Small intestine (tissue), 7 donors: ENCODE measurements at regions not wholly inside any gene's neighbourhood (a gene's known extent, or its start where the extent isn't known, plus 50 kb on each side); places are given as distances from the start of the nearest gene placed in this dataset.

Experiments used
- DNase-seq, 2 donors: peaks; one replicate each; pipeline versions ENCODE4 v3.0.0 to v3.0.0-alpha.2; 2013
- FAIRE-seq: peaks from 2 replicates; lab custom pipeline; 2012; peaks lifted over from hg19 to GRCh38; lab: Jason Lieb, UNC
- H3K27ac ChIP-seq, 3 donors: one replicate each; pipeline ENCODE4 v1.5.1; 2013; ENCODE audit warnings: low read length in 2 of 3, mild to moderate bottlenecking in 2 of 3, control low read depth in 1 of 3, inconsistent platforms in 1 of 3, low read depth in 1 of 3, moderate library complexity in 1 of 3
- H3K27me3 ChIP-seq, 3 donors: one replicate each; pipeline ENCODE4 v1.6.1; 2013; ENCODE audit warnings: low read length in 3 of 3, inconsistent platforms in 1 of 3; ENCODE audit not compliant: control insufficient read depth in 3 of 3, insufficient read depth in 3 of 3
- H3K36me3 ChIP-seq, 3 donors: one replicate each; pipeline ENCODE4 v1.6.1; 2013; ENCODE audit warnings: low read length in 3 of 3, inconsistent platforms in 1 of 3, low read depth in 1 of 3, mild to moderate bottlenecking in 1 of 3, moderate library complexity in 1 of 3; ENCODE audit not compliant: control insufficient read depth in 3 of 3, insufficient read depth in 2 of 3
- H3K4me1 ChIP-seq, 3 donors: one replicate each; pipeline ENCODE4 v1.6.1; 2013; ENCODE audit warnings: low read length in 2 of 3, inconsistent platforms in 1 of 3, low read depth in 1 of 3, mild to moderate bottlenecking in 1 of 3, moderate library complexity in 1 of 3; ENCODE audit not compliant: control insufficient read depth in 3 of 3, insufficient read depth in 2 of 3
- H3K4me3 ChIP-seq, 3 donors: one replicate each; pipeline ENCODE4 v1.5.1; 2013; ENCODE audit warnings: low read length in 3 of 3, control low read depth in 1 of 3, inconsistent platforms in 1 of 3, low read depth in 1 of 3, mild to moderate bottlenecking in 1 of 3, moderate library complexity in 1 of 3
- H3K9me3 ChIP-seq, 2 donors: one replicate each; pipeline ENCODE4 v1.6.1; 2013; ENCODE audit warnings: low read depth in 1 of 2, low read length in 1 of 2; ENCODE audit not compliant: control insufficient read depth in 2 of 2, insufficient read depth in 1 of 2
- WGBS, 3 donors: extraction: QIAGEN DNeasy Blood & Tissue Kit; methylation state at CpG; one replicate each; pipeline ENCODE4 v1.1.7; 2013; 5-methylcytosine and 5-hydroxymethylcytosine counted together
- donor health status: healthy with polysubstance abuse.
- donor health status: control.
- donor health status: control.
- donor health status: Bipolar disorder and iron deficiency.
- donor health status: healthy.

GRCh38 chr5:67339219-67339767 is 142.7 kb upstream of the CD180 start:
- Histone ChIP-seq H3K27me3 (no peaks in the 10 kb centered on the region), H3K4me1 (no peaks in the 10 kb centered on the region), H3K9me3 (no peaks in the 10 kb centered on the region), H3K4me3 (no peak overlapping the region), H3K27ac (no peak overlapping the region), H3K36me3 (no peaks in the 10 kb centered on the region)
- DNase-seq: no peak
- FAIRE-seq: no peak
- 89 to 95% (median 92%) methylated on average over 1 of the region's 1 CpG for WGBS, 3 donors

- no peaks in the 10 kb centered on the region for H3K27me3 ChIP-seq
- FAIRE-seq: no peak
- H3K27ac ChIP-seq: no peak overlapping the region
- no peaks in the 10 kb centered on the region for H3K36me3 ChIP-seq
- H3K9me3 ChIP-seq: no peaks in the 10 kb centered on the region
- no peak overlapping the region for H3K4me3 ChIP-seq
- no peak for DNase-seq
- no peaks in the 10 kb centered on the region for H3K4me1 ChIP-seq
Measured at GRCh38 chr5:67338421-67338820, 141.8 kb upstream of the CD180 start.

GRCh38 chr5:67337751-67338150 is 141.2 kb upstream of the CD180 start:
- no peak for DNase-seq
- Histone ChIP-seq H3K27ac (no peak overlapping the region), H3K4me3 (no peak overlapping the region), H3K4me1 (no peaks in the 10 kb centered on the region), H3K36me3 (no peaks in the 10 kb centered on the region), H3K9me3 (no peaks in the 10 kb centered on the region), H3K27me3 (no peaks in the 10 kb centered on the region)
- FAIRE-seq: no peak

GRCh38 chr5:67335426-67335825 is 138.8 kb upstream of the CD180 start:
- H3K4me1 ChIP-seq: no peaks in the 10 kb centered on the region
- H3K27ac ChIP-seq: no peak overlapping the region
- H3K9me3 ChIP-seq: no peaks in the 10 kb centered on the region
- no peak overlapping the region for H3K4me3 ChIP-seq
- no peaks in the 10 kb centered on the region for H3K36me3 ChIP-seq
- no peaks in the 10 kb centered on the region for H3K27me3 ChIP-seq
- DNase-seq (no peak), FAIRE-seq (no peak)
- WGBS, 3 donors: 72 to 95% (median 88%) methylated on average over 5 of the region's 5 CpGs

- no peaks in the 10 kb centered on the region for H3K4me1 ChIP-seq
- no peaks in the 10 kb centered on the region for H3K27me3 ChIP-seq
- H3K27ac ChIP-seq: no peak overlapping the region
- 54 to 66% (median 62%) methylated on average over 1 of the region's 1 CpG for WGBS, 3 donors
- no peaks in the 10 kb centered on the region for H3K9me3 ChIP-seq
- no peaks in the 10 kb centered on the region for H3K36me3 ChIP-seq
- no peak for FAIRE-seq
- no peak overlapping the region for H3K4me3 ChIP-seq
- DNase-seq: no peak
Measured at GRCh38 chr5:67334373-67334772, 137.8 kb upstream of the CD180 start.

GRCh38 chr5:67333171-67333570 is 136.6 kb upstream of the CD180 start:
- DNase-seq (no peak), FAIRE-seq (no peak)
- peaks cover 0 to 2% of the 10 kb centered on the region in 2 donors for H3K9me3 ChIP-seq
- no peaks in the 10 kb centered on the region for H3K36me3 ChIP-seq
- no peak overlapping the region for H3K27ac ChIP-seq
- no peaks in the 10 kb centered on the region for H3K27me3 ChIP-seq
- WGBS, 3 donors: 74 to 96% (median 91%) methylated on average over 2 of the region's 2 CpGs
- H3K4me1 ChIP-seq: no peaks in the 10 kb centered on the region
- H3K4me3 ChIP-seq: no peak overlapping the region

GRCh38 chr5:67331296-67331925 is 134.8 kb upstream of the CD180 start:
- no peaks in the 10 kb centered on the region for H3K27me3 ChIP-seq
- 79 to 86% (median 83%) methylated on average over 4 of the region's 4 CpGs for WGBS, 3 donors
- FAIRE-seq: no peak
- H3K9me3 ChIP-seq: peaks cover 0 to 2% of the 10 kb centered on the region in 2 donors
- no peak for DNase-seq
- H3K27ac ChIP-seq: no peak overlapping the region
- H3K4me3 ChIP-seq: no peak overlapping the region
- H3K4me1 ChIP-seq: no peaks in the 10 kb centered on the region
- no peaks in the 10 kb centered on the region for H3K36me3 ChIP-seq

GRCh38 chr5:67319935-67320725 is 123.5 kb upstream of the CD180 start:
- WGBS, 3 donors: 93 to 99% (median 97%) methylated on average over 3 of the region's 3 CpGs
- H3K4me3 ChIP-seq: no peak overlapping the region
- H3K9me3 ChIP-seq: no peaks in the 10 kb centered on the region
- H3K36me3 ChIP-seq: no peaks in the 10 kb centered on the region
- no peak for FAIRE-seq
- no peaks in the 10 kb centered on the region for H3K4me1 ChIP-seq
- no peaks in the 10 kb centered on the region for H3K27me3 ChIP-seq
- no peak overlapping the region for H3K27ac ChIP-seq
- no peak for DNase-seq
